ENCODE measurements at regions not wholly inside any gene's neighbourhood (a gene's known extent, or its start where the extent isn't known, plus 50 kb on each side); places are given as distances from the start of the nearest gene placed in this dataset. TPM values are rescaled to one million over a fixed set of nuclear protein-coding genes. Genes with fewer than 3 reads are reported as not detected.
A peak's percentile ranks its signal among the peaks of the same experiment; 100 is the strongest.

GRCh38 chr14:99118946-99119345 lies 153.1 kb downstream of the BCL11B start:
- Histone ChIP-seq H3K18ac (ENCODE audit: low read length) (peak overlapping the region; percentile 45), H2AK5ac (ENCODE audit: low read depth, low read length) (peak overlapping the region; percentile 67), H3K27me3 (ENCODE audit: control insufficient read depth in 3 of 3, insufficient read depth in 3 of 3, low read depth in 1 of 3, low read length in 3 of 3) (no peaks in the 10 kb centered on the region), H3K4me1 (ENCODE audit: control insufficient read depth in 2 of 2, insufficient read depth in 1 of 2, low read depth in 1 of 2, low read length in 2 of 2) (no peaks in the 10 kb centered on the region), H3K79me1 (ENCODE audit: low read depth, low read length) (no peaks in the 10 kb centered on the region), H3K9ac (ENCODE audit: low read depth, low read length, poor library complexity) (no peak overlapping the region), H2AFZ (ENCODE audit: low read length) (no peak overlapping the region), H3K23ac (ENCODE audit: low read depth, low read length, poor library complexity) (no peak overlapping the region), H2BK15ac (ENCODE audit: low read length) (no peak overlapping the region), H4K91ac (ENCODE audit: low read depth, low read length, poor library complexity) (no peak overlapping the region), H2BK12ac (ENCODE audit: low read length) (no peak overlapping the region), H3K14ac (ENCODE audit: low read length) (no peak overlapping the region), H3K9me3 (replicated peaks in 1 of 2; ENCODE audit: control insufficient read depth in 2 of 2, insufficient read depth in 1 of 2, low read depth in 1 of 2, low read length in 2 of 2) (no peaks in the 10 kb centered on the region), H3K4me3 (ENCODE audit: low read length in 2 of 2) (no peak overlapping the region), H2BK120ac (ENCODE audit: low read depth, low read length) (no peak overlapping the region), H4K8ac (ENCODE audit: low read depth, low read length) (no peak overlapping the region), H3K27ac (replicated peaks; ENCODE audit: low read length) (no peak overlapping the region), H3K4me2 (ENCODE audit: insufficient read depth, low read length, poor library complexity, severe bottlenecking) (no peak overlapping the region), H3K36me3 (replicated peaks in 1 of 2; ENCODE audit: control insufficient read depth in 2 of 2, insufficient read depth in 2 of 2, low read length in 2 of 2) (no peaks in the 10 kb centered on the region), H2BK5ac (ENCODE audit: low read length) (no peak overlapping the region), H3K4ac (ENCODE audit: low read length) (no peak overlapping the region)
- no CpG with 5 or more reads among the region's 13 CpGs for whole genome bisulfite sequencing, 2 donors (ENCODE audit: extremely low coverage in 2 of 2, insufficient read length in 2 of 2, insufficient replicate concordance in 1 of 2)
- DNase-seq (ENCODE audit: low spot score) = no peak

Small RNAs in the stretch of these regions (small RNA-seq; reads per million reads assigned to genes)
- gene AL162151.2 (ENCODE audit: insufficient read depth) = not detected
- gene RN7SL714P (ENCODE audit: insufficient read depth) = not detected
